Hematopoietic multipotent progenitor cell treated with erythropoietin and hydrocortisone succinate and interleukin-3 and kit ligand, for 6 days (in vitro differentiated cells): ENCODE measurements at regions not wholly inside any gene's neighbourhood (a gene's known extent, or its start where the extent isn't known, plus 50 kb on each side); places are given as distances from the start of the nearest gene placed in this dataset.

ENCODE experiments used
- DNase-seq: peaks from one replicate; pipeline ENCODE4 v3.0.0-alpha.2; 2015

DNA sequence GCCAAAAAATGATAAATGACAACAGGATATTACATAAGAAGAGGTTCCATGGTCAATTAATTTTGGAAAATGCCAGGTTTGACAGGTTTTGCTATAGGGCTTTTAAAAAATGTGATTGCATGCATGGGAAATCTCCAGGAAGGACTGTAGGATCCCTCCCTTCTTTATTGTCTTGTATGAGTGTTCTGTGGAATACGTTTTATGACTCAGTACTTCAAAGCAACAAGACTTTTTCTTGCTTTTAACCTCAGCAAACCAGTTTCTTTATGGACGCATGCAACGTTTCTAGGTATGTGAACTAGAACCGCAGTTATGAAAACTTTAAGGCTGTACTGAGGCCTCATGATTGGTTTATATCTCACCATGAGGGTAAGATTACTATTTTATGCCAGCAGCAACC is 76.6 kb upstream of the NTRK2 start:
- DNase-seq: no peak

GRCh38 chr9:84593352-84593751 is 76.2 kb upstream of the NTRK2 start:
- DNase-seq: no peak

DNA sequence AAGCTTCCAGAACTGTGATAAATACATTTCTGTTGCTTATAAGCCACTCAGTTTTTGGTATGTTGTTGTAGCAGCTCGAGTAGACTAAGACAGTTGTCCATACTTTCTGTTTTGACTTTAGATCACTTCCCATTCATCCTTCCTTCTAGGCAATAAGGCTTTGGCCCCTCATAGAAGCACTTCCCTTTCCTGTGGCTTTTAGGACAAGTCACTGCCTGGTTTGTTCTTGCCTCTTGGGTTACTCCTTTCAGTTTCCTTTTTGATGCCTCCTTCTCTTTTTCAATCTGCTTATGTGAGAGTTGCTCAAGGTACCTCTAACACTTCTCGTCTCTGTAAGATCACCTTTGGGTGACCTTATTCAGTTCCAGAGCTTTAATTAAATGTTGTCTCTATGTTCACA is 72.4 kb upstream of the NTRK2 start:
- peak; percentile 1 for DNase-seq

DNA sequence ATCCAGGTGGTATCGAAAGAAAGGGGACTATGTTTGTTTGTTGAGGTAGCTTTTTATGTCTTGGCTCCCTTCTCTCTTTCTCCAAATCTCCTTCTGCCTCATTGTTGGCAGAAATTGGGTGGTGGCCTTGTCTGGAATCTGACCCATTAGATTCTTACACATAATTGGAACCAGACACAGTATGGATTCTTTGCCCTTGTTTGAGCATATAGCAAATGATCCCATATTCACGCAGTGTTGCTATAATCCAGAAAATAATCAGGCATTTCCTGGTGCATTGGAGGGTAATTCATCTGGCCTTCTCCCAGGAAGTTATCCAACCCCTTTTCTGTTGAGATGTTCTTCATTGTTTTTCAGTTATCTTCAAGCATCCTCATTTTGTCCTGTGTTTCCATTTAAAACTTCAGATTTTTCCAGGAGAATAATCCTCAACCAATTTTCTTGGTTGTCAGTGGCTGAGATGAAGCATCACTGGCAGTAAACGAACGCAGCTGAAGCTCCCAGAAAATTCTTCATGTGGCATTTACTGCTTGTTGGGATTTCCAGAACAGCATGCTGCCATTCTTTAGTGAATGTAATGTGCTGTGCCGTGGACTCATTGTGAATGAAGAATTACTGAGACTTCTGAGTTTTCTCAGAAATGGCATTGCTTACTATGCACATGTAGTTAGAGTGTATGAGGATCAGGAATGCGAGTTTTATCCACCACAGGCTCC is 70.5 kb upstream of the NTRK2 start:
- DNase-seq: no peak

DNA sequence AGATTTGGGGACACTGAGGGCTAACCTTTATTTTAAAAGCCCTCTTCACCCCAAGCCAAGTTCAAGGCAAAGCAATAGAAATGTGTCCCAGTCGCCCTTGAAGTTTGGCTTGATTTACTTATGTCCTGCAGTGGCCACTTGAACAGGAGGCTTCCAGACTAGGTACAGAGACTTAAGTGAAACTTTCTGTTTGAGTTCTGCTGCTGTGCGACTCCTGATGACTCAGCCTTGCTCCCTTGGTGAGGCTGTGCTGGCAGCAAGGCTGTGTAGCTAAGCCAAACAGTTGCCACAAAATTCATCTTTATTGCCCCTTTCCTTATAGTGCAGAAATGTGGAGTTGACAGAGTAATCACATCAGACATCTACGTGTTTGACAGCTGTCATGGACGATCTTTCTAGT is 68.8 kb upstream of the NTRK2 start:
- no peak for DNase-seq

GRCh38 chr9:84604223-84604622 is 65.3 kb upstream of the NTRK2 start:
- DNase-seq: no peak

- DNase-seq: no peak
These were observed 59.8 kb upstream of the NTRK2 start for GRCh38 chr9:84609779-84610178.

GRCh38 chr9:84613431-84613830 is 56.1 kb upstream of the NTRK2 start:
- DNase-seq: no peak

DNA sequence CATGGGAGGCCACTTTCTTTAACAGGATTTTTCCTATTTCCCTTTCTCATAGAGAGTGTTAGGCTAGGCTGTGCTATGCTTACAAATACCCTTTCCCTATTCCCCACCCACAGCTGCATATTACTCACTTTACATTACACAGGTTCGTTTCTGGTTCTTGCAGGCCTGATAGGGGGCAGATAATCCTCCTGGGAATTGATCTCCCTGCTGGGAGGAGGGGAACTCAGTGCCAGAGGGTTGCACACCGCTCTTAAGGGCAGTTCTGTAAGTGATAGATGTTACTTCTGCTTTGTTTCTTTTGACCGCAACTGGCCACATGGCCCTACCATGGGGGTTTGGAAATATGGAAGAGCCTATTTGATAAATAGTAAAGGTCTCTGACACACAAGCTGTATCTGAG is 54.0 kb upstream of the NTRK2 start:
- DNase-seq: no peak

DNA sequence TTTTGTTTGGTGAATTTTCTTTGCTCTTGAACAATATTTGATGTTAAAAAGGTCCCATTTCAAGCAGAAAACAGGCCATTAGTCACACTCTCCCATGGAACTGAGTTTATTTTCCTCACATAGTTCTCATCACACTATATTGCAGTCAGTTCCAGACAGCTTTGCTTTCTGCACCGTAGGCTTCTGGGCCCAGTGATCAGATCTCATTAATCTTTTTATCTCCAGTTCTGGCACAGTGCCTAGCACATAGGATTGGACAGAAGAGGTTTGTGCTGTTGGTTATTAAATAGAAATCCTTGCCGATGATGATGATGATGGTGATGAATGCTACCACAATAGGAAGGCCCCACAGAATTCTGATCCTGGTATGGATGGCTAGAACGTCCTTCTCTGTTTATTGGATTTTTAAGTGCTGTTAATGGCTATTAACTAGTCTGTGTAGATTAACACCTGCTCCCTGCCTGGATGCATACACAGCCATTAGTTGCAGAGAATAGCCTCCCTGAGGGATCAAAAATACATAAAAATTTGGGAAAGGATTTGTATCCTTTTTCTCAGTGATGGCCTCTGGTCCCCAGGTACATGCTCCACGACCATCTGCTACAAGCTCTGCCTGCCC is 52.0 kb upstream of the NTRK2 start:
- no peak for DNase-seq
